LNCaP clone FGC (cell line): ENCODE measurements at regions not wholly inside any gene's neighbourhood (a gene's known extent, or its start where the extent isn't known, plus 50 kb on each side); places are given as distances from the start of the nearest gene placed in this dataset.
"Not testable (repeated sequence)": the region's sequence is repeated elsewhere in the genome, so short reads cannot be mapped to it uniquely, and the experiment has no call there.

ENCODE experiments used
- DNase-seq: peaks from one replicate; pipeline ENCODE4 v3.0.0-alpha.2; 2011; ENCODE audit warnings: low read depth
- H3K4me3 ChIP-seq: 2 replicates; pipeline ENCODE4 v1.5.1; 2011; ENCODE audit warnings: mild to moderate bottlenecking, low read depth, low read length, control low read depth
- TF ChIP-seq, protein P1 (sequence below): IDR thresholded peaks from 2 replicates; pipeline ENCODE4 v1.5.1; 2012; ENCODE audit warnings: mild to moderate bottlenecking; ENCODE audit not compliant: control insufficient read depth, insufficient read depth; ENCODE audit errors: extremely low read depth

DNA sequence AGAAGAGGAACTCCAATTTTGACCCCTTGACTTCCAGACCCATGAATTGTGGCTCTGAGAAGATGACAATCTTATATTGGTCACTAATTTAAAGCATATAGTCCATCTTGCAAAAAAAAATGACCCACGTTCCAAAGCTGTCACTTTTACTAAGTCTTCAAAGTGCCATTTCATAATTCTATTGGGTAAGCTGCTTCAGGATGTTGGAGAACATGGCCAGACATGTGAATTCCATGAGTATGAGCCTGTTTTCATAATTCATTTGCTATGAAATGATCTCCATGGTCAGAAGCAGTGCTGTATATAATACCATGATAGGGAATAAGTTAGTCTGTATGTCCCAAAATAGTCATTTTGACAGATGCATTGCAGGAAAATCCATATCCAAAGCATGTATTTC is 1787.3 kb downstream of the SLITRK5 start:
- H3K4me3 ChIP-seq, result no peak overlapping the region
- DNase-seq, result no peak
- TF ChIP-seq, protein P1, sequence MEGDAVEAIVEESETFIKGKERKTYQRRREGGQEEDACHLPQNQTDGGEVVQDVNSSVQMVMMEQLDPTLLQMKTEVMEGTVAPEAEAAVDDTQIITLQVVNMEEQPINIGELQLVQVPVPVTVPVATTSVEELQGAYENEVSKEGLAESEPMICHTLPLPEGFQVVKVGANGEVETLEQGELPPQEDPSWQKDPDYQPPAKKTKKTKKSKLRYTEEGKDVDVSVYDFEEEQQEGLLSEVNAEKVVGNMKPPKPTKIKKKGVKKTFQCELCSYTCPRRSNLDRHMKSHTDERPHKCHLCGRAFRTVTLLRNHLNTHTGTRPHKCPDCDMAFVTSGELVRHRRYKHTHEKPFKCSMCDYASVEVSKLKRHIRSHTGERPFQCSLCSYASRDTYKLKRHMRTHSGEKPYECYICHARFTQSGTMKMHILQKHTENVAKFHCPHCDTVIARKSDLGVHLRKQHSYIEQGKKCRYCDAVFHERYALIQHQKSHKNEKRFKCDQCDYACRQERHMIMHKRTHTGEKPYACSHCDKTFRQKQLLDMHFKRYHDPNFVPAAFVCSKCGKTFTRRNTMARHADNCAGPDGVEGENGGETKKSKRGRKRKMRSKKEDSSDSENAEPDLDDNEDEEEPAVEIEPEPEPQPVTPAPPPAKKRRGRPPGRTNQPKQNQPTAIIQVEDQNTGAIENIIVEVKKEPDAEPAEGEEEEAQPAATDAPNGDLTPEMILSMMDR, result no peak

DNA sequence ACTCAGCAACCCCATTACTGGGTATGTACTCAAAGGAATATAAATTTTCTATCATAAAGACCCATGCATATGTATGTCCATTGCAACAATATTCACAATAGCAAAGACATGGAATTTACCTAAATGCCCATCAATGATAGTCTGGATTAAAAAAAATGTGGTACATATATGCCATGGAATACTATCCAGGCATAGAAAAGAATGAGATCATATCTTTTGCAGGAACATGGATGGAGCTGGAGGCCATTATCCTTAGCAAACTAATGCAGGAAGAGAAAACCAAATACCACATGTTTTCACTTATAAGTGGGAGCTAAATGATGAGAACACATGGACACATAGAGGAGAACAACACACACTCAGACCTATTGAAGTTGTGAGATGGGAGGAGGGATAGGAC is 1789.7 kb downstream of the SLITRK5 start:
- not testable (repeated sequence) for H3K4me3 ChIP-seq, DNase-seq

DNA sequence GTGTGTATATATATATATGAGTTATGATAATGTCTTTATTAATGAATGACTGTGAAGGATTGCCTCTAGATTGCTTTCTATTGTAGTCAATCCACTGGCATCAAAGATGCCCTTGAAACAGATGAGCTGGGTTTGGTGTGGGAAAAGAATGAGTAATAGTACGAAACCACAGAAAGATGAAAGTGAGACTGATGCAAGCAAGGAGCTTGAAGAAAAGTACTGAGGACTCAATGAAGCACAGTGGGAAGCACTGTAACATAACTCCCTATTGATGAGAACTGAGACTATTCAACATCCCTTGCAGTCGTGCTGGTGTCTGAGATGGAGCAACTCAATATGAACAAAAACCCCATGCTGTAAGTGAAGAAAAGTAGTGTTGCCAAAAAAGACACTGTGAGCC is 1794.2 kb downstream of the SLITRK5 start:
- no peak for DNase-seq
- TF ChIP-seq, protein P1, result no peak

DNA sequence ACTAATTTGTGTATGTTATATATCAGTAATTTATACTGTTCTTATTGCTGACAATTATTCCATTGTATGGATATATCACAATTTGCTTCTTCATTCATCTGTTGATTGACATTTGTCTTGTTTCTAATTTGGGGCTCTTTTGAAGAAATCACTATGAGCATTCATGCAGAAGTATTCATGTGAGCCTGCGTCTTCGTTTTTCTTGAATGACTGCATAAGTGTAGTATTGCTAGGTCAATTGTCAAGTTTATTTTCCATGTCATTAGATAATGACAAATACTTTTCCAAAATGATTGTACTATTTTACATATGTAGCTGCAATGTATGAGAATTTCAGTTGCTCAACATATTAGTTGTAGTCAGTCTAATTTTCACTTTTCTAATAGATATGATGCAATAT is 1796.9 kb downstream of the SLITRK5 start:
- no peak overlapping the region for H3K4me3 ChIP-seq
- TF ChIP-seq, protein P1, result no peak
- DNase-seq, result no peak

More for the DNA sequence above, 1794.2 kb downstream of the SLITRK5 start:
- no peak overlapping the region for H3K4me3 ChIP-seq

DNA sequence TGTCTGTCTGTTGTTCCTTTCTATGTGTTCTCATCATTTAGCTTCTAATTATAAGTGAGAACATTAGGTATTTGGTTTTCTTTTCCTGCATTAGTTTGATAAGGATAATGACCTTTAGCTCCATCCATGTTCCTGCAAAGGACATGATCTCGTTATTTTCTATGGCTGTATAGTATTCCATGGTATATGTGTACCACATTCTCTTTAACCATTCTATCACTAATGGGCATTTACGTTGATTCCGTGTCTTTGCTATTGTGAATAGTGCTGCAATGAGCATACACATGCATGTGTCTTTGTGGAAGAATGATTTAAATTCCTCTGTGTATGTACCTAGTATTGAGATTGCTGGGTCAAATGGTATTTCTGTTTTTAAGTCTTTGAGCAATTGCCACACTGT is 1799.7 kb downstream of the SLITRK5 start:
- TF ChIP-seq, protein P1, result no peak
- no peak overlapping the region for H3K4me3 ChIP-seq
- no peak for DNase-seq

DNA sequence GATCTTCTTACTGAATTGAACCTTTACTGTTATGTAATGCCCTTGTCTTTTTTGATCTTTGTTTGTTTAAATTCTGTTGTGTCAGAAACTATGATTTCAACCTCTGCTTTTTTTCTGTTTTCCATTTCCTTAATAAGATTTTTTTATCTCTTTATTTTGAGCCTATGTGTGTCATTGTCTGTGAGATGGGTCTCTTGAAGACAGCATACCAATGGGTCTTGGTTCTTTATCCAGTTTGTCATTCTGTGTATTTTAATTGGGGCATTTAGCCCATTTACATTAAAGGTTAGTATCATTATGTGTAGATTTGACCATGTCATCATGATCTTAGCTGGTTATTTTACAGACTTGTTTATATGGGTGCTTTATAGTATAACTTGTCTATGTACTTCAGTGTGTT is 1803.3 kb downstream of the SLITRK5 start:
- H3K4me3 ChIP-seq, result no peak overlapping the region
- no peak for DNase-seq
- TF ChIP-seq, protein P1, result no peak

DNA sequence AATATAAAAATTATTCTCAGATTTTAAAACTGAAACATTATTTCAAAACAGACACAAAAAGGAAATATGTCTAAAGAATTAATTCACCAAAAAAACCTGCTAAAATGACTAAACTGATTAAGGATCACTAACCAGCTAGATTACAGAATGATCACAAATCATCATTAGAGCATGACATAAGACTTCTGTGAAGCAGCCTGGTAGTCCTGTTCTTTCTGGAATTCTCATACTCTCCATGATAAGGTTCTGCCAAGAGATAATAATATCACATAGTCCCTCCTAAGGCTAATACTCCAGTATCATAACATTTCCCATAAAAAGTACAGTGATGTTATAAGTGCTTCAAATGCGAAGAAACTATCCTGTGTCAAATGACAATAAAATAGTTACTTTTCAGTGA is 1814.9 kb downstream of the SLITRK5 start:
- no peak overlapping the region for H3K4me3 ChIP-seq
- TF ChIP-seq, protein P1, result no peak
- DNase-seq, result no peak
